GM23248 (cell line): ENCODE measurements at regions not wholly inside any gene's neighbourhood (a gene's known extent, or its start where the extent isn't known, plus 50 kb on each side); places are given as distances from the start of the nearest gene placed in this dataset.
"Not testable (repeated sequence)": the region's sequence is repeated elsewhere in the genome, so short reads cannot be mapped to it uniquely, and the experiment has no call there.

Experiments
- DNase-seq: peaks from one replicate; pipeline ENCODE4 v3.0.0-alpha.2; 2015
- H2AFZ ChIP-seq: fragments of 200-600 bp; sonication (generic); 2 replicates; pipeline ENCODE4 v1.6.1; 2016; ENCODE audit warnings: antibody characterized with exemption
- H3F3A ChIP-seq: fragments of 200-600 bp; sonication (generic); 2 replicates; pipeline ENCODE4 v1.6.1; 2016; ENCODE audit warnings: mild to moderate bottlenecking, antibody characterized with exemption, mixed run types; ENCODE audit not compliant: insufficient read depth
- H3K27ac ChIP-seq: fragments of 200-600 bp; sonication (generic); 2 replicates; pipeline ENCODE4 v1.5.1; 2016; ENCODE audit warnings: mild to moderate bottlenecking
- H3K27me3 ChIP-seq: fragments of 200-600 bp; sonication (generic); replicated peaks from 2 replicates; pipeline ENCODE4 v1.6.1; 2016; ENCODE audit warnings: mild to moderate bottlenecking; ENCODE audit not compliant: insufficient read depth
- H3K36me3 ChIP-seq: fragments of 200-600 bp; sonication (generic); 2 replicates; pipeline ENCODE4 v1.6.1; 2016; ENCODE audit warnings: low read depth, mild to moderate bottlenecking
- H3K4me1 ChIP-seq: fragments of 200-600 bp; sonication (generic); 2 replicates; pipeline ENCODE4 v1.6.1; 2016; ENCODE audit warnings: mild to moderate bottlenecking; ENCODE audit not compliant: insufficient read depth
- H3K4me2 ChIP-seq: fragments of 200-600 bp; sonication (generic); one replicate; pipeline ENCODE4 v1.6.1; 2016; ENCODE audit warnings: mild to moderate bottlenecking; ENCODE audit not compliant: unreplicated experiment
- H3K4me3 ChIP-seq: fragments of 200-600 bp; sonication (generic); 2 replicates; pipeline ENCODE4 v1.5.1; 2016; ENCODE audit warnings: mild to moderate bottlenecking
- H3K79me2 ChIP-seq: fragments of 200-600 bp; sonication (generic); 2 replicates; pipeline ENCODE4 v1.6.1; 2016; ENCODE audit warnings: mild to moderate bottlenecking; ENCODE audit not compliant: insufficient read depth
- H3K9ac ChIP-seq: fragments of 200-600 bp; sonication (generic); 2 replicates; pipeline ENCODE4 v1.6.1; 2016; ENCODE audit warnings: mild to moderate bottlenecking
- H3K9me2 ChIP-seq: fragments of 200-600 bp; sonication (generic); 2 replicates; pipeline ENCODE4 v1.6.1; 2016; ENCODE audit warnings: mixed run types, mild to moderate bottlenecking, moderate library complexity; ENCODE audit not compliant: insufficient read depth
- H3K9me3 ChIP-seq: fragments of 200-600 bp; sonication (generic); one replicate; pipeline ENCODE4 v1.6.1; 2017; ENCODE audit warnings: low read depth
- H4K20me1 ChIP-seq: fragments of 200-600 bp; sonication (generic); 2 replicates; pipeline ENCODE4 v1.6.0; 2016; ENCODE audit not compliant: insufficient read depth
- EZH2 ChIP-seq: fragments of 200-600 bp; sonication (generic); IDR thresholded peaks from 2 replicates; pipeline ENCODE4 v1.6.1; 2018; ENCODE audit warnings: antibody characterized with exemption, mild to moderate bottlenecking; ENCODE audit not compliant: insufficient read depth, poor library complexity, severe bottlenecking
- EZH2phosphoT487 ChIP-seq: fragments of 200-600 bp; sonication (generic); IDR thresholded peaks from 2 replicates; pipeline ENCODE4 v1.6.1; 2018; ENCODE audit warnings: antibody characterized with exemption, moderate library complexity, mild to moderate bottlenecking, low read depth; ENCODE audit not compliant: insufficient read depth
- whole genome bisulfite sequencing, 2 experiments: methylation state at CpG; one replicate each; pipeline ENCODE4 v1.1.6; 2015 to 2017; ENCODE audit warnings: low lambda C conversion rate in 2 of 2, low coverage in 1 of 2; ENCODE audit errors: missing lambda C conversion rate in 2 of 2; 5-methylcytosine and 5-hydroxymethylcytosine counted together
- in situ Hi-C: fragments of 300-500 bp; cut with MboI; formaldehyde crosslinking; loops from 2 replicates; pipeline ENCODE4 v1.15.0; 2020

- Histone ChIP-seq H3K9ac (no peak overlapping the region), H3K27ac (no peak overlapping the region), H3K27me3 (no peaks in the 10 kb centered on the region), H3K36me3 (no peaks in the 10 kb centered on the region), H3K79me2 (no peaks in the 10 kb centered on the region), H3F3A (no peaks in the 10 kb centered on the region), H3K4me2 (no peak overlapping the region), H3K9me2 (no peaks in the 10 kb centered on the region), H2AFZ (no peak overlapping the region), H3K4me3 (no peak overlapping the region), H3K9me3 (no peaks in the 10 kb centered on the region), H4K20me1 (no peaks in the 10 kb centered on the region), H3K4me1 (no peaks in the 10 kb centered on the region)
- in situ Hi-C loops: no loop called here
- TF ChIP-seq EZH2 (no peak), EZH2phosphoT487 (no peak)
- 44% methylated on average over 5 of the region's 5 CpGs for WGBS, 2 experiments
- no peak for DNase-seq
Observed at GRCh38 chr5:116722651-116723050, 148.0 kb upstream of the SEMA6A start.

- H3K9me3 ChIP-seq: no peaks in the 10 kb centered on the region
- H3K4me3 ChIP-seq: no peak overlapping the region
- H3K4me2 ChIP-seq: no peak overlapping the region
- 15 to 17% methylated on average over 2 of the region's 2 CpGs for WGBS, 2 experiments
- H3K79me2 ChIP-seq: no peaks in the 10 kb centered on the region
- H3K27me3 ChIP-seq: no peaks in the 10 kb centered on the region
- H3K27ac ChIP-seq: no peak overlapping the region
- no peak for DNase-seq
- H3K9me2 ChIP-seq: no peaks in the 10 kb centered on the region
- H4K20me1 ChIP-seq: no peaks in the 10 kb centered on the region
- no peak overlapping the region for H3K9ac ChIP-seq
- H3K36me3 ChIP-seq: no peaks in the 10 kb centered on the region
- in situ Hi-C loops: no loop called here
- H3K4me1 ChIP-seq: no peaks in the 10 kb centered on the region
- TF ChIP-seq EZH2phosphoT487: no peak
- TF ChIP-seq EZH2: no peak
- H2AFZ ChIP-seq: no peak overlapping the region
- H3F3A ChIP-seq: no peaks in the 10 kb centered on the region
Observed at GRCh38 chr5:116719106-116719505, 144.5 kb upstream of the SEMA6A start.

GRCh38 chr5:116718317-116718716 lies 143.7 kb upstream of the SEMA6A start:
- H4K20me1 ChIP-seq: no peaks in the 10 kb centered on the region
- DNase-seq: no peak
- no peaks in the 10 kb centered on the region for H3K79me2 ChIP-seq
- H3F3A ChIP-seq: no peaks in the 10 kb centered on the region
- H3K27ac ChIP-seq: no peak overlapping the region
- no peaks in the 10 kb centered on the region for H3K4me1 ChIP-seq
- no peak overlapping the region for H3K9ac ChIP-seq
- no peaks in the 10 kb centered on the region for H3K9me3 ChIP-seq
- no peak overlapping the region for H2AFZ ChIP-seq
- TF ChIP-seq EZH2phosphoT487: no peak
- TF ChIP-seq EZH2: no peak
- H3K4me3 ChIP-seq: no peak overlapping the region
- no peak overlapping the region for H3K4me2 ChIP-seq
- in situ Hi-C loops: no loop called here
- H3K9me2 ChIP-seq: no peaks in the 10 kb centered on the region
- H3K36me3 ChIP-seq: no peaks in the 10 kb centered on the region
- H3K27me3 ChIP-seq: no peaks in the 10 kb centered on the region

GRCh38 chr5:116709082-116709481 lies 134.5 kb upstream of the SEMA6A start:
- Histone ChIP-seq H3K36me3 (no peaks in the 10 kb centered on the region), H3K79me2 (no peaks in the 10 kb centered on the region), H3K27me3 (no peaks in the 10 kb centered on the region), H4K20me1 (no peaks in the 10 kb centered on the region), H3K9me3 (no peaks in the 10 kb centered on the region), H3K4me2 (no peak overlapping the region), H3K9me2 (no peaks in the 10 kb centered on the region), H3K27ac (no peak overlapping the region), H3K4me3 (no peak overlapping the region), H2AFZ (no peak overlapping the region), H3K9ac (no peak overlapping the region), H3K4me1 (no peaks in the 10 kb centered on the region), H3F3A (no peaks in the 10 kb centered on the region)
- in situ Hi-C loops: no loop called here
- TF ChIP-seq EZH2 (no peak), EZH2phosphoT487 (no peak)
- WGBS, 2 experiments: 49 to 57% methylated on average over 5 of the region's 5 CpGs
- no peak for DNase-seq

GRCh38 chr5:116705121-116705519 lies 130.5 kb upstream of the SEMA6A start:
- DNase-seq, H4K20me1 ChIP-seq, H3K4me2 ChIP-seq, H3K4me3 ChIP-seq, H3K9me3 ChIP-seq, H3K27me3 ChIP-seq, H3K9ac ChIP-seq, H3K79me2 ChIP-seq, H3F3A ChIP-seq, H3K27ac ChIP-seq, H3K9me2 ChIP-seq, in situ Hi-C loops, H3K36me3 ChIP-seq, H3K4me1 ChIP-seq, H2AFZ ChIP-seq: not testable (repeated sequence)
- WGBS, 2 experiments: 59 to 67% methylated on average over 3 of the region's 3 CpGs
